HFFc6 (cell line): ENCODE measurements at regions not wholly inside any gene's neighbourhood (a gene's known extent, or its start where the extent isn't known, plus 50 kb on each side); places are given as distances from the start of the nearest gene placed in this dataset.

Experiments
- DNase-seq: peaks from one replicate; pipeline ENCODE4 v3.0.0-alpha.2; 2018
- H3K27ac Mint-ChIP-seq: 2 replicates; pipeline ENCODE4 v1.8.0; 2020; ENCODE audit warnings: mild to moderate bottlenecking, mixed read lengths
- H3K27me3 Mint-ChIP-seq: 2 replicates; pipeline ENCODE4 v1.8.0; 2021; ENCODE audit warnings: mild to moderate bottlenecking, moderate library complexity, mixed read lengths; ENCODE audit not compliant: insufficient read depth
- H3K36me3 Mint-ChIP-seq: 2 replicates; pipeline ENCODE4 v1.8.0; 2021; ENCODE audit warnings: low read depth, mixed read lengths
- H3K4me1 Mint-ChIP-seq: 2 replicates; pipeline ENCODE4 v1.8.0; 2020; ENCODE audit warnings: low read depth, mixed read lengths
- H3K4me3 Mint-ChIP-seq: 2 replicates; pipeline ENCODE4 v1.8.0; 2020; ENCODE audit warnings: mild to moderate bottlenecking, moderate library complexity, mixed read lengths
- H3K9me3 Mint-ChIP-seq: 2 replicates; pipeline ENCODE4 v1.8.0; 2020; ENCODE audit warnings: mild to moderate bottlenecking, mixed read lengths
- TF ChIP-seq, protein P1 (sequence below): fragments of 200-600 bp; sonication (generic); IDR thresholded peaks from 2 replicates; pipeline ENCODE4 v1.5.0; 2021; ENCODE audit warnings: antibody characterized with exemption, mild to moderate bottlenecking

DNA sequence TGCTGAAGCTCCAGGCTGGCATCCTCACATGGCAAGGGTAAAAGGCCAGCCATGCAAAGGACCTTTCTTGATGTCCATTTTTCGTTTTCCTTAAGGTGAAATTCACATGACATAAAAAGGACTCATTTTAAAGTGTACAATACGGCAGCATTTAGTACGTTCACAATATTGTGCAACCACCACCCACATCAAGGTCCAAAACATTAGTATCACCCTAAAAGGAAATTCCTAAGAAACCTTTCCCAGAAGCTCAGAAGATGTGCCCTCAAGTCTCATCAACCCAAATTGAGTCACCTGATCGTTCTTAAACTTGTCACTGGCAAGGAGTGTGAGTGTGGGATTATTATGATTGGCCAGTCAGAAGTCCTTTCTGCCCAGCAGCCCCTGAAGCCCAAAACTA, 250.1 kb downstream of the TLE3 start:
- H3K9me3 Mint-ChIP-seq = no peaks in the 10 kb centered on the region
- H3K4me3 Mint-ChIP-seq = no peak overlapping the region
- peaks cover 27% of the 10 kb centered on the region for H3K27me3 Mint-ChIP-seq
- TF ChIP-seq, protein P1, sequence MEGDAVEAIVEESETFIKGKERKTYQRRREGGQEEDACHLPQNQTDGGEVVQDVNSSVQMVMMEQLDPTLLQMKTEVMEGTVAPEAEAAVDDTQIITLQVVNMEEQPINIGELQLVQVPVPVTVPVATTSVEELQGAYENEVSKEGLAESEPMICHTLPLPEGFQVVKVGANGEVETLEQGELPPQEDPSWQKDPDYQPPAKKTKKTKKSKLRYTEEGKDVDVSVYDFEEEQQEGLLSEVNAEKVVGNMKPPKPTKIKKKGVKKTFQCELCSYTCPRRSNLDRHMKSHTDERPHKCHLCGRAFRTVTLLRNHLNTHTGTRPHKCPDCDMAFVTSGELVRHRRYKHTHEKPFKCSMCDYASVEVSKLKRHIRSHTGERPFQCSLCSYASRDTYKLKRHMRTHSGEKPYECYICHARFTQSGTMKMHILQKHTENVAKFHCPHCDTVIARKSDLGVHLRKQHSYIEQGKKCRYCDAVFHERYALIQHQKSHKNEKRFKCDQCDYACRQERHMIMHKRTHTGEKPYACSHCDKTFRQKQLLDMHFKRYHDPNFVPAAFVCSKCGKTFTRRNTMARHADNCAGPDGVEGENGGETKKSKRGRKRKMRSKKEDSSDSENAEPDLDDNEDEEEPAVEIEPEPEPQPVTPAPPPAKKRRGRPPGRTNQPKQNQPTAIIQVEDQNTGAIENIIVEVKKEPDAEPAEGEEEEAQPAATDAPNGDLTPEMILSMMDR = no peak
- DNase-seq = no peak
- H3K27ac Mint-ChIP-seq = no peak overlapping the region
- no peaks in the 10 kb centered on the region for H3K36me3 Mint-ChIP-seq
- peaks cover 25% of the 10 kb centered on the region for H3K4me1 Mint-ChIP-seq

DNA sequence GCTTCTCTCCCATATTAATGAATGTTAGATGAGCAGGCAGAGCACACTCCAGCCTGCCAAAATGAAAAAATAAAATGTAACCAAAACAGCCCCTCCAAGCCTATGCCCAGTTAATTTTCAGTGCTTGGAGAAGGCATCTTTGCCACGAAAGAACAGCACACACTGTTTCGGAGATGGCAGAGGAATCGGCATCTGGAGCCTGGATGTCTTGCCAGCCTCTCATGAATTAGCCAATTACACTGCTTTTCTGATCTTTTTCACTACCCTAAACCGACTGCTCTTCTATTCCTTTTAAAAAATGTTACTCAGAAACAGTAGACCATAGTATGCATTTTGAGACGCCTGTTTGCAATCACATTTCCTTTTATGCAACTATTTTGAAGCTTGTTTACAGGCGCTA, 249.6 kb downstream of the TLE3 start:
- Mint-ChIP-seq H3K9me3 (no peaks in the 10 kb centered on the region), H3K4me3 (no peak overlapping the region), H3K36me3 (no peaks in the 10 kb centered on the region), H3K4me1 (peaks cover 29% of the 10 kb centered on the region), H3K27ac (no peak overlapping the region), H3K27me3 (peaks cover 27% of the 10 kb centered on the region)
- TF ChIP-seq, protein P1 = no peak
- DNase-seq = no peak

DNA sequence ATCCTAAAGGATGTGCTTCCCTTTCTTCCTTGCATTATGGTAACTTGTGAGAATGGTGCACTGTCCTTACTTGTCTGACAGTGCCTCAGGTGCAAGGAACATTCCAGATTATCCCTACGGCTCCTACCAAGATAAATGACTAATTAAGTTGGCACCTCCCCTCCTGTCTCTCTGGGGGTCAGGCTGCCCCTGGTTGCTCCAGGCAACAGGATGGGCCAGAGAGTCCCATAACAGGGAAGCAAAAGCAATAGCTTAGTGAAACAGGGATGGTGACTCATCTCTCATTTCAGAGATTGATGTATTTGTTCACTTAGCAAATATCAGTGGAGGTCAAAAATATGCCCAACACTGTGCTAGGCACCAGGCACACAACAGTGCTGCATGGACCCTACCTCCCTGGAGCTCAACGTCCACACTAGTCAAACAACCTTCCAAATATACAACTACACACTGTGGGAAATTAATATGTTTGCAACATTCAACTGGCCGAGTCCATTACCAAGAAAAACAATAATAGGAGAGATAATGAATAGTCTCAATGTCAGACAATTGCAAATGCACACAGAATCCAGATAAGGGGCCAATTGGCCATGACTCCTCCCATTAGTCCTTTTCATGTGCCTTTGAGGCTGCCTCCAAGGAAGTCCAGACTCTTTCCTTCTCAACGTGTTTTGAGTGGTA, 249.0 kb downstream of the TLE3 start:
- Mint-ChIP-seq H3K4me1 (peaks cover 35% of the 10 kb centered on the region), H3K27me3 (peaks cover 24% of the 10 kb centered on the region), H3K9me3 (no peaks in the 10 kb centered on the region), H3K4me3 (no peak overlapping the region), H3K36me3 (no peaks in the 10 kb centered on the region), H3K27ac (no peak overlapping the region)
- DNase-seq = no peak
- TF ChIP-seq, protein P1 = no peak

DNA sequence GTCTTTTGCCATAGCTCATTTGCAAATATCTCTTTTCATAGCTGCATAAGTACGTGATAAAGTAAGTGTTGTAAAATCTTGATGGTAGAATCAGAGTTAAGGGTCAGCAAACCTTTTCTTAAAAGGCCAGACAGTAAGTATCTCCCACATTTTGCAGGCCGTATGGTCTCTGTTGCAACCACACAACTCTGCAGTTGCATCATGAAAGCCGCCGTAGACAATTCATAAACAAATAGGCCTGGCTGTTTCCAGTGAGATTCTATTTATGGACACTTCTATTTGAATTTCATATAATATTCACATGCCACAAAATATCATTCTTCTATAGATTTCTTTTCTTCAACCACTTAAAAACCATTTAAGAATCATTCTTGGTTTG, 248.5 kb downstream of the TLE3 start:
- Mint-ChIP-seq H3K27me3 (peaks cover 19% of the 10 kb centered on the region), H3K9me3 (no peaks in the 10 kb centered on the region), H3K27ac (no peak overlapping the region), H3K4me3 (no peak overlapping the region), H3K36me3 (no peaks in the 10 kb centered on the region), H3K4me1 (peaks cover 41% of the 10 kb centered on the region)
- no peak for DNase-seq
- TF ChIP-seq, protein P1 = no peak

DNA sequence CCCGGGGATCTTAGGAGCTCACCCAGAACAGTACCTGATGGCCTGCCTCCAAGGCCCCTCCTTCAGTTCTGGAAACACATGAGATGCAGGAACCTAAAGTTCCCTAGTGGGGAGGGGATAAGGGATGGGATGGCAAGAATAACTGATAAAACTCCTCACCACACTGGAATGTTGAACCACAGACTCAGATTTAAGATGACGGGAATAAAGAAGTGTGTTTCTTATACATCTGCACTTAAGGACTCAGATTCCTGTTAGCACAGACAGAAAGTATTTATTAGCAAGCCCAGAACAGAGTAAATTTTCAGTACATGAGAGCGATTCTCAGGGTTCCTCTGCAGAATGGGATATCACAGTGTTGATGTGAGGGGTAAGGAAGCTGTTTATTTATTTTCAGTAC, 245.2 kb downstream of the TLE3 start:
- peaks cover 62% of the 10 kb centered on the region for H3K4me1 Mint-ChIP-seq
- TF ChIP-seq, protein P1 = no peak
- peak overlapping the region; percentile 90 for H3K27ac Mint-ChIP-seq
- no peaks in the 10 kb centered on the region for H3K36me3 Mint-ChIP-seq
- peak; percentile 64 for DNase-seq
- H3K9me3 Mint-ChIP-seq = no peaks in the 10 kb centered on the region
- peak overlapping the region; percentile 66 for H3K4me3 Mint-ChIP-seq
- H3K27me3 Mint-ChIP-seq = peaks cover 3% of the 10 kb centered on the region

DNA sequence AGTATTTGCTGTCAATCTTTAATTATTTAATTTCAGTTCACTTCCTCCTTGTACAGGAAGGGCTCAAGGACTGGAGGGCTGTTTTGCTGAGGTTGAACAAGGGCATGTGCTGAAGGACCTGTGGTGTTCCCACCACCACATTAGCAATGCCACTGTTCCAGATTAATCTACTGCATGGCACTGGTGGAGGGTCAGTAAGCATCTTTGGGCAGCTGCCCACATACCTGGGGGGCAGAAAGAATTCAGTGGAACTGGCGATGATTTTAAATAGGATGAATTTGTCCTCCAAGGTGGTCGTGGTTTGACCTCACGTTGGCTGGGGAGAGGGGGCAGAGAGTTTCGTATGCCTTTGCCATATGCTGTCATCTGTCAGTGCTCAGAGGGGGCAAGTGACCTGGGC, 244.8 kb downstream of the TLE3 start:
- TF ChIP-seq, protein P1 = no peak
- H3K9me3 Mint-ChIP-seq = no peaks in the 10 kb centered on the region
- DNase-seq = no peak
- H3K4me1 Mint-ChIP-seq = peaks cover 62% of the 10 kb centered on the region
- peak overlapping the region; percentile 66 for H3K4me3 Mint-ChIP-seq
- peak overlapping the region; percentile 90 for H3K27ac Mint-ChIP-seq
- H3K36me3 Mint-ChIP-seq = no peaks in the 10 kb centered on the region
- no peaks in the 10 kb centered on the region; the same call in none of the 2 replicates for H3K27me3 Mint-ChIP-seq
